ENCODE measurements at regions not wholly inside any gene's neighbourhood (a gene's known extent, or its start where the extent isn't known, plus 50 kb on each side); places are given as distances from the start of the nearest gene placed in this dataset.

DNA sequence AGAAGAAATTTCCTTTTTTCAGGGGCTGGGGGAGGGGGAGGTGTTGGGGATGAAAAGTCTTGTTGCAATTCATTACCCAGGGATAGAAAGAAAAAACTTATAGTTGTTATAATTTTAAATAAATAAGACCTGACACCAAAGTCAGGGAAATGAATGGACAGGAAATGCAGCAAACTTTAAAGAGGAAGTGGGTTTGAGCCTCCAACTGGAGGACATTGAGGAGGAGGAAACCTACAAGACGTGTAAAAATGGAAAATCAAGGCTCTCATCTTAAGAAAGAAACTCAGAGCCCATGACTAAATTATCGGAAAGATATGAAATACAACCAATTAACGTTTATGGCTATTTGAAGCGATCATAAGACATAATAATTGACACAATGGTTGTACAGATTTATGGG is 54.4 kb downstream of the NIBAN1 start:
- no peak for DNase-seq

DNA sequence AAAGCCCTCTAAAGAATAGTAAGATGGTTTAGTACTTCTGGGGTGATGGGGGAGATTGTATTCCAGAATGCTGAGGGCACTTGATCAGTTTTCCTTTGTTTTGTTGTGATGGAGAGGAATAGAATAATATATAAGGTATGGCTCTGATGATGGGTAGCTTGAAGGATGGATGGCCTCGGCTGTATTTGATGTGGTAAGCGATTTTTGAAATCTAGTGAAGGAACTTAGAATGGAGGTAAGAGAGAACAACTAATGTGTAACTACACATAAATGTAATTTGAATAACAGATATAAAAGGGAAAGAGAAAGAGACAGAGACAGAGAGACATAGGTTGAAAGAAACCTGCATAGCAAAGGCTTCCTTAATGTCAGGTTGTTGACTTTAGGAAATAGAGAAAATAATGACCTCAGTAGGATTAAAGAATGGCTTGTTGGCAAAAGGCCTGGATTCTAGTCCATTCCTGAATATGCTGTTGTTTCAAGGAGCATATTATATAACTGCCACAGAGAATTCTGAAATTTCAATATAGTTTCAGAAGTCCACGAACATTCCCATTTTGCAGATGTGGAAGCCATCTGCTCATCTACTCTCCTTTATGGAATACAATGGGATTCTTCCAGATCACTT is 58.7 kb downstream of the NIBAN1 start:
- no peak for DNase-seq

DNA sequence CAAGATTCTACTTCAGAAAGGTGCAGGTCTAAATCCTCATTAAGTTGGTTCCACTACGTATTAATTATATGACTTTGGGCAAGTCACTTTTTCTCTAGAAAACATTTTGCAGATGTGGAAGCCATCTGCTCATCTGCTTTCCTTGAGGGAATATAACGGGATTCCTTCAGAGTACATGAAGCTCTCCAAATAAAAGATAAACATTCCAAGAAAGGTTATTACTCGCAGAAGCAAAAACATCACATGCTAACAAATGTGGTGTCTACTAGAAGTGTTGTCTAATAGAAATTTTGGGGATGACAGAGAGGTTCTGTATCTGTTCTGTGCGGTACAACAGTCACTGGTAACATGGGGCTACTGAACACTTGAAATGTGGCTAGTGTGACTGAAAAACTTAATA is 60.2 kb downstream of the NIBAN1 start:
- DNase-seq: no peak

DNA sequence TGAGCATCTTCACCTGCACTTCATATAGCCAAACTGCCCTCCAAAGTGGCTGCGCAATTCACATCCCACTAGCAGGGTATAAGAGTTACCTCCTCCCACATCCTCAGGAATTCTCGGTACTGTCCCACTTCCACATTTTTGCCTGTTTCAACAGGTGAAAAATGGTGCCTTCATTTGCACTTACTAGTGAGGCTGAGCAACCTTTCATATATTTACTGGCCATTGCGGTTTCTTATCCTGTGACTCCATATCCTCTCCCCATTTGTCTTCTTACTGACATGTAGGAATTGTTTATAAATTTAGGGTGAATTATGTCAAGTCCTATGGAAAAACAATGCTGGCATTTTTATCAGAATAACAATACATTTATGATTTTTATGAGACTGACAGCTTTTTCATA is 61.9 kb downstream of the NIBAN1 start:
- no peak for DNase-seq

DNA sequence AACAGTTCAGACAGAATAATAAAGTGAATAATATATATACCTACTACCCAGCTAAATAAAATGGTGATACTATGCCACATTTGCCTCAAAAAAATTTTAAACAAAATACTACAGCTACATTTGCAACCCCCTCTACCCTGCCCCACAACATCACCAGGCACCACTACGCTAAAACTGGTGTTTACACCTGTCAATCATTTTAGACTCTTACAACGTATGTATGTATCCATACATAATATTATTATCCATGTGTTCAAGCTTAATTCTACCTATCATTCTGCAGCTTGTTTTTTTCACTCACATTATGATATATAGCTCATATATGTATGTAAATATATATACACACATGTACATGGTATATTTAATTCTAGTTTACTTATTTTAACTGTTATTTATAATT is 62.5 kb downstream of the NIBAN1 start:
- no peak for DNase-seq

DNA sequence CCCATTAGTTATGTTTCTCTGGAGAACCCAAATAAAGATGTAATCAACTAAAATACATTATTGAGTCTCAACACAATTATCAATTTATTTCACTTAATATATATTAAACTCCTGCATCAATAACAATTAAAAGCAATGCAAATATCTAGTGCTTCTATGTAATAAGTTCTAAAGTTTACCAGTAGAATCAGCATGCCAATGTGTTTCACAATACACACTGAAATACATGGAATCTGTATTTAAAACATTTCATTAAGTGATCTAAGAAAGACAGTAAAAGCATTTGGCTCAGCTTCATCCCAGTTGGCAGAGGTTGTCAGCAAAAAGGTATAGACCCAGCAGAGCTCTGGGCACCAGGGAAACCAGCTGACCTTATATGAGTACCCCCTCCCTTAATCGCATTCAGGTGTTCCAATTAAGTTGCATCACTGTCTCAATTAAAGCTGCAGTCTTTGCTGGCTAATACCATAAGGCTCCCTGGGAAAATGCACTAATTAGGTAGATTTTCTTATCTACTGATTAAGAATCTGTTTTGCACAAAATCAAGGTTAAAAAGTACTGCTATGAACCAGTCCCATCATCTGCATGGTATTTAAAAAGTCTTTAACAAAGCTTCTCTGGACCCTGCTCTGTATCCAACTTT is 63.1 kb downstream of the NIBAN1 start:
- DNase-seq: no peak

DNA sequence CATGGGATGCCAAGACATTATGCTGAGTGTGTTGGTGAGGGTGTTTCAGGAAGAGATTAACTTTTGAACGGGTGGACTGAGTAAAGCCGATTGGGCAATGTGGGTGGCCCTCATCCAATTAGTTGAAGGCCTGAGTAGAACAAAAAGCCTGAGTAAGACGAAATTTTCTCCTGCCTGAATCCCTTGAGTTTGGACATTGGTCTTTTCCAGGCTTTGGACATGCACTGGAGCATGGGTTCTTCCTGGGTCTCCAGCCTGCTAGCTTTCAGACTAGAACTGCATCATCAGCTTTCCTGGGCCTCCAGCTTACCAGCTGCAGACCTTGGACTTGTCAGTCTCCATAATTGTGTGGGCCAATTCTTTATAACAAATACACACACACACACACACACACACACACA is 63.6 kb downstream of the NIBAN1 start:
- DNase-seq: no peak

DNA sequence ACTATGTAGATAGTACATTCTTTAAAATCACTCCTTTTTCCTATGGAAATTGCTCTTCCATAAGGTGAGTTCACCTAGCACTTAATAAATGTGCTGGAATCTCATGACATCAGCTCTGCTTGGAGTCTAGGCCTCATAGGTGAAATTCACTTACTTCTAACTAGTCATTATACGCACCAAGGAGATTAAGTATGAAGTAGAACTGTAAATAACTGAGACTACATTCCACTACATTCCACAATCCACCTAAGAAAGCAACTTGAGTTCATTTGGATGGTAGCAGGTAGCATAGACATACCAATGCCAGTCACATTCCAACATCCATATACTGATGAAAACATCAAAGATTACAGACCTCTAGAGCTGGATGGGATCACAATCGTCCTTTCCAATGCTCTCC is 64.3 kb downstream of the NIBAN1 start:
- DNase-seq: no peak

DNA sequence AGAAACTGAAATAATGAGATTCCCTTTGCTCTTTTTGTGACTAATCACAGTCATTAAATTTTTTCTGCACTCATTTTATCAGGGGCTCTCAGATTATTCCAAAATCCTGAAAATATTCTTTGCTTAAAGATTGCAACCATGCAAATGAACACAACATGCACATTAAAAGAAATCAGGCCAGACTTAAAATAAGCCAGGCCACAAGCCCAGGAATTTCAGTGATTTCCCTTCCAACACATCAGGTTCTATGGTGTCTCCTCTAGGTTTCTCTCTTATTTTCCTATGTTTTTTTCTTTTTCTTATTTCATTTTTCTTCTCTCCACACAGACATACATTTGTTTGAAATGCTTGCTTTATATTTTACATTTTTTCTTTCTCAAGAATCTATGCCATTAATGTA is 65.3 kb downstream of the NIBAN1 start:
- DNase-seq: no peak

DNA sequence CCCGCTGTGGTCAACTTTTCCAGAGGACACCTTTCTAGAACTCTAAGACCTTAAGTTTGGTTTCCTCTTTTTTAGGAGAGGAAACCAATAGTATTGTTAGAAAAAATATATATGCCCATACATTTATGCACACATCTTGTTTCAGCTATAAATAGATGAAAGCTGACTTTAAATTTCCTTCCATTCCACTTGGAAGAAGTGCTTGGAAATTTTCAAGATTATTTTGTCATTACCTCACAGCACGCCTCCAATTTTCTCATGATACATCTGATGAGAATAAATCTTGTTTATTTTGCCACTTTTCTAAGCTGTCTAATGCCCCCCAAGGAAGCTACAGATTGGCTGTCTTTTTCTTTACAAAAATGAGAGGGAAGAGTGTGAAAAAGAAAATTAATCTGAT is 65.8 kb downstream of the NIBAN1 start:
- DNase-seq: no peak

DNA sequence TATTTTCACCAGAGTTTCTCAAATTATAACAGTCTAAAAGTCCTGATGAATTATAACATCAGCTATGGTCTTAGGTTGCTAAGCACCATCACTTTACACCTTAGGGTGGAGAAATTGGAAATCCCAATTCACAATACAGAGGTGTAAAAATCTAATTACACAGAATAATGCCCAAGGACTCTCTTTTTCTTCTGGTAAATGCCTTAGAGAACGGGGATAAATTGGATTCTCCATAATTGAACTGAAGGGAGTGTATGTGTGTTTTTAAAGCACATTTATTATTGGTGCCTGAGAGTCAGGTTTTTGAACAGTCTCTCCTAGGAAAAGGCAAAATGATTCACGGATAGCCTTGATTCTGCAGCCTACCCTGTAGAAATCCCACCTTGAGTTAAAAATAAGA is 66.8 kb downstream of the NIBAN1 start:
- no peak for DNase-seq

DNA sequence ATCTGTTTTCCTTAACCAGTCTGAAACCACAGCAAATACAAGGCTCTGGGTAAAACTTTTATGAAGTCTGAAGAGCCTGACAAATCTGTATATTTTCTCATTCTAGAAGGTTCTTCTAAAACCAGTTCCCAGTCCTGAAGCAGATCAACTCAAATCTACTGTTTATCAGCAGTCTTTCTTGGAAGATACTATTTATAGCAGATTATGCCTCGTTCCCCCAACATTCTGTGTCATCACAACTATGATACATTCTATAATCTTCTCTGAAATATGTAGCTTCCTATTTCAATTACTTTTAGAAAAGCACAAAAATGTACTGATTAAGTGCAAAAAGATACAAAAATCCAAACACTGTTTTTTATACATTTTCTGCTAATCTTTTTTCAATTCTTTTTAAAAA is 67.5 kb downstream of the NIBAN1 start:
- no peak for DNase-seq

DNA sequence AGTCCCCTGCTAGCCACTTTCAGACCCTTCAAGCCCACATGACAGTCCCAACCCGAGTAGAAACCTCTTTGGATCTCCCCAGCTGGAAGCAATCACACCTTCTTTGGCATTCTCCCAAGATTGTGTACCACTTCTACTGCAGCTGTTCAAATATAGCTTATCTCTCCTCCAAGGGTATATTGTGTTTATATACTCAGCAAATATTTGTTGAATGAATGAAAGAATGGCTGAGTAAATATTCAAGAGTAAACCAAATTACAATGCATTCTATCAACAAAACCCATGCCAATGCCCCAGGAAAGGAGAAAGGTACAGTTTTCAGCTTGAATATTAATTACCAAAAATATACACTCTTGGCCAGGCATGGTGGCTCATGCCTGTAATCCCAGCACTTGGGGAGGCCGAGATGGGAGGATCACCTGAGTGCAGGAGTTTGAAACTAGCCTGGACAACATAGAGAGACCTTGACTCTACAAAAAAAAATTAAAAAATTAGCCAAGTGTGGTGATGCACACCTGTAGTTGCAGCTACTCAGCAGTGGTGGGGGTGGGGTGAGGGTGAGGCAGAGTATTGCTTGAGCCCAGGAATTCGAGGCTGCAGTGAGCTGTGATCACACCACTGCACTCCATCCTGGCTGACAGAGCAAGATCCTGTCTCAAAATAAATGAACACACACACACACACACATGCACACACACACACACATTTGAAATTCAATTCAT is 68.5 kb downstream of the NIBAN1 start:
- DNase-seq: no peak

DNA sequence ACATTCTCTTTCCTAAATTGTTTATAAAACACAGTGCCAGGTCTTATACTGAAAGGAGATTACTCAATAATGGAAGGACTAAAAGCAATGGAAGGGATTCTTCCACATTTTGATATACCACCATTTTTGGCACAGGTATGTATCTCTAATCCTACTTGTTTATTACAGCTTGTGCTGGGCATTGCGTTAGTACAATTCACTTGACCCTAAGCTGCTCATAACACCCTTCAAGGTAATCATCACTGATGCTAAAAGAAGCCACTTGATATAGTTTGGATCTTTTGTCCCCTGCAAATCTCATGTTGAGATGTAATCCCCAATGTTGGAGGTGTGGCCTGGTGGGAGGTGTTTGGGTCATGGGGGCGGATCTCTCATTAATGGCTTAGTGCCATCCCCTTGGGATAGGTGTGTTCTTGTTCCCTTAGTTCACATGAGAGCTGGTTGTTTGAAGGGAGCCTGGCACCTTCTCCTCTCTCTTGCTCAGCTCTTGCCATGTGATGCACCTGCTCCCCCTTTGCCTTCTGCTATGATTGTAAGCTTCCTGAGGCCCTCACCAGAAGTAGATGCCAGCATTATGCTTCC is 71.1 kb downstream of the NIBAN1 start:
- no peak for DNase-seq

DNA sequence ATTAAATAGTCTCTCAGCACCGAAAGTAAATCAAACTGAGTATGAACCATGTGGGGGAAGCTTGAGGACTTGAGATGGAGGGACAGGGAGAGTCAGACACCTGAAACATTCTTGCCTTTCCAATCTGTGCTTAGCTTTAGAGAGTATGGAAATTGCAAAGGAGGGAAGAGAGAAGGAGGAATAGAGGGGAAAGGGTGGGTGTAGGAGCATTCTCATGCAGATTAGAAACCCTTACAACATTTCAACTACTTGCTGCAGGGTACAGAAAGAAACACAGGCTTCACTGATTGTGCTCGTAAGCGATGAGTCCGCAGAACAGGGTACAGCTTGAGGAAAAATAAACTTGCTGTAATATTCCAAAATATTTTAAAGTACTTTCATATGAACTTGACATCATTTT is 73.8 kb downstream of the NIBAN1 start:
- DNase-seq: no peak

DNA sequence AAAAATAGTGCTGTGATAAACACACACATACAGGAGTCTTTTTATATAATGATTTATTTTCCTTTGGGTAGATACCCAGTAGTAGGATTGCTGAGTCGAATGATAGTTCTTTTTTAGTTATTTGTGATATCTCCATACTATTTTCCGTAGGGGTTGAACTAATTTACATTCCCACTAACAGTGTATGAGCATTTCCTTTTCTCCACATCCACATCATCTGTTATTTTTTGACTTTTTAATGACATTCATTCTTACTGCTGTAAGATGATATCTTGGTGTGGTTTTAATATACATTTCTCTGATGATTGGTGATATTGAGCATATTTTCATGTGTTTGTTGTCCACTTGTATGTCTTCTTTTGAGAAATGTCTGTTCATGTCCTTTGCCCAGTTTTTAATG is 78.3 kb downstream of the NIBAN1 start:
- DNase-seq: no peak

DNA sequence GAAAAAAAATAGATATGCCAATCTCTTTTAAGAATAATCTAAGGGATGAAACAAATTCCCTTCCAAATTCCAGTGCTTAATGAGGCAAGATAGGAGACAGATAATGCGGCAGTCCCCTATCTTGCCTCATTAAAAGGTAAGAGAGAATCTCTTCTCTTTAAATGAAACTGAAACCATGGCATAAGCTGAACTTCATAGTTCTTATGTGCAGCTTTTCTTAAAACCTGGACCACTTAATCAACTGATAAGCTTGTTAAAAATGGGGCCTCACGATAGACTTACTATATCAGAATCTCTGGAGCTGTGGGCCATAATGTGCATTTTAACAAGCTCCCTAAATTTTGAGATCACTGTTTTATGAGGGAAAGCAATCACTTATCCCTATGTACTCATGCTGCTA is 79.2 kb downstream of the NIBAN1 start:
- DNase-seq: no peak

DNA sequence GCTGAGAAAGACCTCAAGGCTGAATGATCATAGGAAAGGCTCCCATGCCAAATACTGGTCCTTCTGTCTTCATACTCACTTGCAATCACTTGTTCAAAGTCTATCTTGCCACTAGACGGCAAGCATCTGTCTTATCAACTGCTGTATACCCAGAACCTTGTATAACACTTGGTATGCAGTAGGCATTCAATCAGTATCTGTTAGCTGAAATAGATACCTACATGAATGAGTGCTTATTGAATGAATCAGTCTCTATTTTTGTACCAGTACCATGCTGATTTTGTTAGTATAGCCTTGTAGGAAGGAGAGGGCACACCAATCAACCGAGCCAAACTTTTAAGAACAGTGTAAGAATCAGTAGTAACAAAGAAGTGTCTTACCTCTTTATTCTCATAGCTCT is 80.6 kb downstream of the NIBAN1 start:
- DNase-seq: no peak

DNA sequence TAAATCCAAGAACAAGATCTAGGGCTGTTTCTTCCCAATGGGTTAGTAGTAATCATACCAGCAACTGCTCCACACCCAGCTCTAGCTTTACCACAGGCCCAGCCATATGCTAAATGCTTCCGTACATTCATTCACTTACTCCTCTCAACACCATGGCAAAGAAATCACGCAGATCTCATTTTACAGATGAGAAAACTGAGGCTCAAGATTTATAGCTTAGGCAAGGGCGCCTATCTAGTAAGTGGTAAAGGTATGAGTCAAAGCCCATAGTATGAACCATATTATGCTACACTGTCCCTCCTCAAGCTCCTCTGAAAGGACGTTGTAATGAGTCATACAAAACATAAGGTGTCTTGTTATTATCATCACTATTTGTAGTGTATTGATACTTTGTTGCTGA is 82.2 kb downstream of the NIBAN1 start:
- no peak for DNase-seq

DNA sequence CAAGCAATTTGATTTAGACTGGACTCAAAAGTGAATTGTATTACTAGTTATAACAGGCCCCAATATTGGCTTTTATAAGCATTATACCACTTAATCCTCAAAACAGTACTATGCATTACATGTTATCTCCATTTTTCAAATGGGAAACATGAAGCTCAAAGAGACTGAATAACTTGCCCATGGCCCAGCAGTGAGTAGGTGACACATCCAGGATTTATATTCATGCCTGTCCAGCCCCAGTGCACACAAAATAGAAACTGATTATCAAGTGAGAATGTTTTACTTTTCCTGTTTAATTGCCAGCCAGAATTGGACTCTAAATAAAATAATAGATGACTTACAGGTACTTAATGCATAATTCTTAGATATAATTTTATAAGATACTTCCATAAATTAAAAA is 82.9 kb downstream of the NIBAN1 start:
- DNase-seq: no peak

DNA sequence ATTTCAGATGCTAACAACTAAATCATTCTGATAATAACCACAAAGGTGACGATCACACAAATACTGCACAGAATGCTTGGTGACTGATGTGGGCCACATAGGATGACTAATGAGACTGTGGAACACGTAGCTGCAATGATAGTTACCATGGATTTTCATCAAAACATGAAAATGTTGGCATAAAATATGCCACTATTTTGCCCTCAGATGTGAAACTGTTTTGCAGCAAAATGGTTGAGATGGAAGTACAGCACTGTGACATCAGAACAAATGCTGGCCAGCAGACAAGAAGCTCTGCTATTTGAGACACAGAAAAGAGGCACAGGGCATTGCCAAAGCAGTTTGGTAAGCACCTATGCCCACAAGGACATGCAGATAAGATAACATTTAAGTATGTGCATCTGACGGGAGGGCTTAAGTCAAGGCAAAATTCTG is 83.8 kb downstream of the NIBAN1 start:
- peak; percentile 69 for DNase-seq

DNA sequence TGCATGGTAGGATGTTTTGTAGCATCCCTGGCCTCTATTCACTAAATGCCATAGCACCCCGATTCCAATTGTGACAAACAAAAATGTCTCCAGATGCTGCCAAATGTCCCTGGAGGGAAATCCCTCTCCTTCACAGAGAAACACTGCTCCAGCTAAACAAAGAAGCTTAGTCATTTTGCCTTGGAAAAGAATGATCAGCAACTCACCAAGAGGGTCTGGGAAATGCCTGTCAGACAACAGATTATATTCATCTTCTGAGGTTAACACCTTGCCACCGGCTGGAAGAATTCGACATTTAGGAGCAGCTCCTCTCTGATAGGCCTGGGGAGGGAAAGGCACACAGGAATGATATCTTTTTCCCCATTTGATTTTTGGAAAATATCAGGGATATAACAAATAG is 84.4 kb downstream of the NIBAN1 start:
- DNase-seq: no peak

DNA sequence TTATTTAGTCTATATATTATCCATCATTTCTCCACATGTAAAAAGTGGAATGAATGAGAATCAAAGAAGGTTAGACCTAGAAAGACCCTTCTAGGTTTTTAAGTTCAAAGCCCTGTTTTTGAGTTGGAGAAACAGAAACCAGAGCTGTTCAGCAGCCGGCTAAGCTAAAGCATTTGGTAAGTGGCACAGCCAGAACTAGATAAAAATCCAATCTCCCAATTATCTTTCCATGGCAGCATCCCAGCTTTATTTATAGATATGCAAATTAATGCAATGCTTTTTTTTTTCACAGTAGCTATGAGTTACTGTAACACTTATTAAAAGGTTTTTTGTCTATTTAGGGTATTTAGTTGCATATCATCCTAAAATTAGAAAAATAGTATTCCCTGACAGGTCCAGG is 85.1 kb downstream of the NIBAN1 start:
- DNase-seq: no peak

DNA sequence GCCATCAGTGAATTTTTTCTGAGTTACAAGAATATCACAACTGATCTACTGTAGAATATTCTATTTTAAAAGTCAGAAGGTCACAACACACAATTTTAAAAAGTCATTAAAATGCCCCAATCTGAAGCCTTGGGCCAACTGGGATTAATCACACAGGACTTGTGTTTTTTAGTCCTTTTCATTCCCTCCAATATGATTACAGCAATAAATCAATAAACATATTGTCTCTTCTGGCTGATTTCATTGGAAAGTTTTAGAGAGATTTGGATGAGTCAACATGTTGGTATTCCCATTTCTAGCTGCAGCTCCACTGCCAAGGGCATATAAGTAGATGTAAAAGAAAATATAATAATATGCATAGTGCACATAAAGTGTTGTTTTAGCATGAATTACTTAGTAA is 85.8 kb downstream of the NIBAN1 start:
- DNase-seq: no peak
